HG03103 (cell line): ENCODE measurements at regions not wholly inside any gene's neighbourhood (a gene's known extent, or its start where the extent isn't known, plus 50 kb on each side); places are given as distances from the start of the nearest gene placed in this dataset.
A peak's percentile ranks its signal among the peaks of the same experiment; 100 is the strongest.
"Not testable (repeated sequence)": the region's sequence is repeated elsewhere in the genome, so short reads cannot be mapped to it uniquely, and the experiment has no call there.

Experiments
- ATAC-seq: cut with Tn5 transposase; IDR thresholded peaks from one replicate; pipeline ENCODE4 v1.9.1; 2021; ENCODE audit warnings: low read depth; ENCODE audit not compliant: unreplicated experiment

DNA sequence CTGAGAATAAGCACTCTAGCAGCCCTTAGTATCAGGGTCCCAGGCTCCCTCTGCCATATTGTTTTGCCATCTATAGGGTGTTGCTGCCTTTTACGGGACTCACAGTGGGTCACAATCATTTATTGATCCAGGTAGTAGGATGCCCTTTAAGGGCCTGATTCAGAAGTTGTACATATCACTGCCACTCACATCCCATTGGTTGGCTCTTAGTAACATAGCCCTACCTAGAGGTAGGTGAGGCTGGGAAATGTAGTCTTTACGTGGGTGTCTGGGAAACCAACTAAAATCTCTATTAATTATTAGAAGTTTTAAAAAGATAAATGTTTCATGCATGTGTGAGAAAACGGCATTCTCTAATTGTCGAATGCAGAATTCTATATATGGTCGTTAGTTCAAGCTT is 78.8 kb upstream of the ATP5PO start:
- ATAC-seq = no peak

DNA sequence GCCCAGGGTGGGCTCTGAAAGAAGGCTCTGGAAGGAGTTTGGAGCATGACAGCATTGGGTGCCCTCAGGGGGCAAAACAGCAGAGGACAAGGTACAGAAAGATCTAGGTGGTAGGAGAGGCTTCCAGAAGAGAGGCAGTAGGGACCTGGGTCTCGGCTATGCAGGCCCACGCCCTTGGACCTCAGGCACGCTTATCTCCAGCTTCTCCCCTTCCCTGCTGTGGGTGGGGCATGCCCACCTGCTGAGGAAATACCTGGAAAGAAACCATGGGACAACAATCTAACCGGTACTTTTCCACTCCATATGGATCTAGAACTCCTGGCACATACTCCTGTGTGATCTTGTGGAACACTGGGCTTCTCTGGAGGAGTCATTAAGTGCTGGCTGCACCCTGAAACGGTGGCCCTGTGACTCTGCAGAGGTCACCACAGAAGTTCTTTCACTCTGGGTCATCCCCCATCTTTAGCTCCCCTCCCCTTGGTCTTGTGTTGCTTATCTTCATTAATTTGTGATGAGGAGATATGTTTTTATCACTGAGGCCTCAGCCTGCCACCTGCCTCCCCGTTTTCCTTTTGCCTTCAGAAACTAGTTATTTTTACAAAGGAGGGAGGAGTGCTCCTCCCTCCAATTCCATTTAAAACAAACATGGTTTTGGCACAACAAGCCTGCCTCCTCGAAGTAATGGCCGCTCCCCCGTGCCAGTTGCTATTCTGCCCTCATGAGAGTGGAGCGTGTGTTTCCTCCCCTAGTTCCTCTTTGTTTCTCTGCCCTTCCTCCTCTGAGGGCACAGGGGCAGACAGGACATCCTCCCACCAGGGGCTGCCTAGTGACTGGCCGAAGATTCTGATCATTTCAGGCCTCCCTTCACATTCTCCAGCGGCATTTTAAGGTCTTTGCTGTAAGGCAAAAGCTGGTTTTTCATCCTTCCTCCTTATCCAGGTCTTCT is 78.0 kb upstream of the ATP5PO start:
- no peak for ATAC-seq

GRCh38 chr21:33992412-33992811 is 76.8 kb upstream of the ATP5PO start:
- ATAC-seq = not testable (repeated sequence)

- no peak for ATAC-seq
Measured at GRCh38 chr21:33991133-33991532, 75.5 kb upstream of the ATP5PO start.

DNA sequence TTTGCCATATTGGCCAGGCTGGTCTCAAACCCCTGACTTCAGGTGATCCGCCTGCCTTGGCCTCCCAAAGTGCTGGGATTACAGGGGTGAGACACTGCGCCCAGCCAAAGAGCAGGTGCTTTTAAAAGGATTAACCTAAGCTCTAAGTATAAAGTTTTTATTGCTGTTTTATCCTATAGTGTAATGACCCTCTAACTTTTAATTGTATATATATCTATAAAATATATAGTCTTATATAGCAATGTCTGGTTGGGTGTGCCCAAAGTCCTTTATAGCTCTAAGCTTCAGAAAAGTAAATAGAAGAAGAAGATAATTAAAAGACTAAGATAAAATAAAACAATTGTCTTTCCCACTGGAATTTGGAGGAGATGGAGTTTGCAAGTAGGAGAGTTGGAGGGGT is 73.8 kb upstream of the ATP5PO start:
- ATAC-seq = no peak

GRCh38 chr21:33988237-33989017 is 72.8 kb upstream of the ATP5PO start:
- ATAC-seq = no peak

GRCh38 chr21:33987461-33987860 is 71.9 kb upstream of the ATP5PO start:
- no peak for ATAC-seq

DNA sequence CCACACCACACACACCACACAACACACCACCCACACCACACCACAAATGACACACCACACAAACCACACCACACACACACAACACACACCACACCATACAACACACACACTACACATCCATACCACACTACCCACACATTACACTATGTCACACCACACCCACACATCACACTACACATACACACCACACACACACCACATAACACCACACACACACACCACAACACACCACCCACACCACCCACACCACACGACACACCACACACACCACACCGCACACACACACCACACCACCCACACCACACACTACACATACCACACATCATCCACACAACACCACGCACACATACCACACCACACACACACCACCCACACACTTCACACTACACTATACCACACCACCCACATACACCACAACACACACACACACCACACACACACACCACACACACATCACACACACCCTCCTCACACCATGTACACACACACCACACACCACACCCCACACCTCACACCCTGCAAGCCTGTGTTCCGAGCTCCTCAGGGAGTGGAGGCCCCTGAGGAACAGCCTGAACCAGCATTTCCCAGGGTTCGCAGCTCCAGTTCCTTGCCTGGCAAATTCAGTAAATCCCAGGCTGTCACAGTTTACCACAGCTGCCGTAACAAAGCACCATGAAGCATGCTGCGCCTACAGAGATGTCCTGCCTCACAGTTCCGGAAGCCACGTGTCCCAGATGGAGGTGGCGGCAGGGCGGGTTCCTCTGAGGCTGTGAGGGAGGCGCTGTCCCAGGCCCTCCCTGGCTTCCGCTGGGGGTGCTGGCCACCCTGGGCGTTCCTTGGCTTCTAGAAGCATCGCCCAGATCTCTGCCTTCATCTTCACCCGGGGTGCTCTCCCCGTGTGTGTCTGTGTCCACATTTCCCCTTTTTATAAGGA is 69.8 kb upstream of the ATP5PO start:
- no peak for ATAC-seq

DNA sequence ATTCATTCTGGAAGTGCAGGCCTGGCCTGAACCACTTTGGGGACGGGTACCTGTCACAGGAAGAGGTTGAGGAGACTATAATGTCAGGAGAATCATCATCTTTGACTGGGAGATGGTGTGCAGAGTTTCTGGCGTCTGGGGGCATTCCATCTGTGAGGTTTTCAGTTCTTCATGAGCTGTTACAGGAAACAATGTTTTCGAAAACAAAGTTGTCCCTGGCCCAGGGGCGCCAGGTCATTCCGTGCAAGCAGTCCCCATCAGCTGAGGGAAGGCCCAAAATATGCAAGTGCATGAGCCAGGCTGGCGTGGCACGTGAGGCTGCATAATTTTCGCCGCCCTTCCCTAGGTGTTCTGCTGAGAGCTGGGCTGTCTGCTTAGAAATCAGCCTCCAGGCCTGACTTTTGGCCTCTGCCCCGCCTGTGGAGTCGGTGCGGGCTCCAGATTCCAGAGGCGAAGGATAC is 68.4 kb upstream of the ATP5PO start:
- no peak for ATAC-seq

GRCh38 chr21:33981391-33982101 is 65.9 kb upstream of the ATP5PO start:
- no peak for ATAC-seq

DNA sequence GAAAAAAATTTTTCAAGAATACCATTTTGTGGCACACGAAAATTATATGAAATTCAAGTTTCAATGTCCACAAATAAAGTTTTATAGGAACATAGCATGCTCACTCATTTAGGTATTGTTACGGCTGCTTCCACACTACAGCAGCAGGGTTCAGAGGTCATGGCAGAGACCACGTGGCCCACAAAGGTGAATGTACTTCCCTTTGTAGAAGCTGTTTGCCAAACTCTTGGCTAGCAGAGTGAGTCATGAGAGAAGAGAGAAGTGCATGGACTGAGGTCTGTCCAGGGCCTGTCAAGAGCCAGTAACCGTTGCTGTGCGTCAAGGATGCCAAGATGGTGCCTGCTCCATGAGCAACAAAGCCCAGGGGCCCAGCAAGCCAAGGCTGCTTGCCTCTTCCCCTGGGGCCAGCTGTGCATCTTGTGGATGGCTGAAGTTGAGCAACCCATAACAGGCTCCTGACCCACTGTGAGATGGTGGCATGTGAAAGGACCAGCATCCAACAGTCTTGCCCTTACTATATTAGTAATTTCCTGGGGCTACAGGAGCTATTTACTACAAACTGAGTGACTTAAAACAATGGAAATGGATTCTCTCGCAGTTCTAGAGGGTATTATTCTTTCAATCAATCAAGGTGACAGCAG is 64.8 kb upstream of the ATP5PO start:
- no peak for ATAC-seq

- ATAC-seq = no peak
Measured at GRCh38 chr21:33978585-33978984, 63.0 kb upstream of the ATP5PO start.

DNA sequence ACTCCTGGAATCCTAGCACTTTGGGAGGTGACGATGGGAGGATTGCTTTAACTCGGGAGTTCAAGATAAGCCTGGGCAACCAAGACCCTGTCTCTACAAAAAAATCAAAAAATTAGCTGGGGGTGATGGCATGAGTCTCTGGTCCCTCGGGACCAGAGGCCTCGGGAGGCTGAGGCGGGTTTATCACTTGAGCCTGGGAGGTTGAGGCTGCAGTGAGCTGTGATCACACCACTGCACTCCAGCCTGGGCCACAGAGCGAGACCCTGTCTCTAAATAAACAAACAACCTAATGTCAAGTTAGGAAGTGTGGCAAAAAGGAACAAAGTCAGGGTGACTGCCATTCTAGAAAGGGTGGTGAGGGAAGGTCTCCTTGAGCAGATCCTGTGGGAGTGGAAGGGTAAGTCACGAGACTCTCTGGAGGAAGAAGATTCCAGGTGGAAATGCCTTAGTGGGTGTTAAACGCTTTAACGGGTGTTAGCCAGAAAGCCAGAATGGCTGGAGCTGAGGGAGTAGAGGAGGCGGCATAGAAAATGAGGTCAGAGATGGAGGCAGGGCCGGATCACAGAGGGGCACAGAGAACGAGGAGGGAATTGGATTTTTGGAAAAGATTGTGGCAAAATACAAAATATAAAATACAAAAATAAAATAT is 62.2 kb upstream of the ATP5PO start:
- ATAC-seq = no peak

DNA sequence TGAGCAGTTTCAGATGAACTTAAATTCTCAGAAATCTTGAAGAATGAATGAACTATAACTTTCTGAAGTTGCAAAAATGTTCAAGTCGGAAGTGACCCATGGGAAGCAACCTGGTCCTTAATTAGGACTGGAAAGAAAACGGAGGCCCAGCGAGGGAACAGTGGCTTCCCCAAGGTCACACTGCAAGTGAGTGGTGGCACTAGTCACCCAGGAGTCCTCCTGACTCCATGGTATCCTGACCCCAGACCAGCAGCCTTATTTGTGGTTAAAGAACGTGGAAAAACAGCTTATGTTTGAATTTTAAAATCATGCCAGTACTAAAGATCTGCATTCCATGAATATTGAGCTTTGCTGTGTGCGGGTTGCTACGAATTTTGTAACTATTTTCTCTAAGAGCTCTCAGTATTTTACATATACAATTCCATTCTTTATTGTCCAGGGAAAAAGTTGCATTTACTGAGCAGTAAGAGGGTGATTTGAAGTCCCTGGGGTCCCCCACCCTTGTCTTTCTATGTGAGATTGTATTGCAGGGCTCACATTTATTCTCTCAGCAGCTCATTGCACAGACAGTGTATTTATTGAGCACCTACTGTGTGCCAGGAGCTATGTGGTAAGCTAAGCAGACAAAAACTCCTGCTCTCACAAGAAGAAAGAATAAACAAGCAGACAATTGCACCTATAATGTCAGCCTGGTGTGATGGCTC is 61.6 kb upstream of the ATP5PO start:
- ATAC-seq = no peak

DNA sequence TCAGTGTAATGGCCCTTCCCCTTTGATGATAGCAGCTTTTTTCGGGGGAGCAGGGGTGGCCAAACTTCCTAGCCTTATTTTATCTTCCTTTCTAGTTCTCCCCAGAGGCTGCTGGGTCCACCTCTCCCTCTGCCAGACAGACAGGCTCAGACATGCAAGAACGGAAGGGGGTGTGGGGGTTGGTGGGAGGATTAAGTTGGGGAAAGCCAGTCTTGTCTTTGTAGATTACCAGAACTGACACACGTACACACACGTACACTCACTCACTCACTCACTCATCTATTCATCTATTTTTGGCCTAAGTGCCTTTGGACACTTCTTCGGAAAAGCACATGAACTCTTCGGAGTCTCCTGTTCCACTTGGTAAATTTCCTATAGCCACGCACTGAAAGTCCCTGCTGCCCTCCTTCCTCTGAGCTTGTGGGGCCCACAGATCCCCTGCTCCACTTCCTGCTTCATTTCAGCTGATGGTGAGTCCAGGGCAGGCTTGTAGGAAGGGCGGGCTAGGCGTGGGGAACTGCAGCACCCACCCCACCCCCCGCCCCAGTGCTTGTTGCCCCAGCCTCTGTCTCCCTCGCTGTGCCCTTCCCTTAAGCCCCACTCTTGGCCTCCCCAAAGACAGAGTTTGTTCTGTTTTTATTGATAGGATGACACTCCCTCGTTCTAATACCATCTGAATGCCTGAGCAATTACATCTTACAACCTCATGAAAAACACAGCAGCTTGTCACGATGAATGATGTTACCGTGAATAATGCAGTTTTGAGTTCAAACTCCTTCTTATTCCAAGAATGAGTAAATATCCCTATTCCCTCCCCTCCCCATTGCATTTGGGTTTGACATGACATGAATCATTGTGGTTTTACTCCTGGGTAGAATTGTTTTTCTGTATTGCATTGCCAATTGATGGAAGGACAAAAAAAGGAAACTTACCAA is 60.7 kb upstream of the ATP5PO start:
- ATAC-seq = peak; percentile 48

GRCh38 chr21:33975548-33976081 is 60.0 kb upstream of the ATP5PO start:
- ATAC-seq = peak; percentile 77
